EL (cell line): ENCODE measurements at regions not wholly inside any gene's neighbourhood (a gene's known extent, or its start where the extent isn't known, plus 50 kb on each side); places are given as distances from the start of the nearest gene placed in this dataset.

Source experiments
- DNase-seq: peaks from one replicate; pipeline ENCODE4 v3.0.0-alpha.2; 2016

GRCh38 chr20:57890202-57890800, 180.5 kb upstream of the PMEPA1 start:
- no peak for DNase-seq

GRCh38 chr20:57888591-57888990, 178.8 kb upstream of the PMEPA1 start:
- DNase-seq, result no peak

GRCh38 chr20:57884956-57885355, 175.1 kb upstream of the PMEPA1 start:
- DNase-seq, result no peak

- no peak for DNase-seq
Observed at GRCh38 chr20:57883761-57884160, 173.9 kb upstream of the PMEPA1 start.

- DNase-seq, result no peak
Observed at GRCh38 chr20:57883224-57883623, 173.4 kb upstream of the PMEPA1 start.

GRCh38 chr20:57882451-57883161, 172.8 kb upstream of the PMEPA1 start:
- DNase-seq, result peak; percentile 26

- DNase-seq, result no peak
Observed at GRCh38 chr20:57881466-57882385, 171.9 kb upstream of the PMEPA1 start.

- DNase-seq, result no peak
Observed at GRCh38 chr20:57880571-57880892, 170.7 kb upstream of the PMEPA1 start.

- DNase-seq, result no peak
Observed at GRCh38 chr20:57879779-57880570, 170.2 kb upstream of the PMEPA1 start.

GRCh38 chr20:57879437-57879778, 169.6 kb upstream of the PMEPA1 start:
- no peak for DNase-seq

- no peak for DNase-seq
Observed at GRCh38 chr20:57878786-57879424, 169.1 kb upstream of the PMEPA1 start.

GRCh38 chr20:57877995-57878394, 168.2 kb upstream of the PMEPA1 start:
- no peak for DNase-seq

- no peak for DNase-seq
Observed at GRCh38 chr20:57877131-57877824, 167.5 kb upstream of the PMEPA1 start.

GRCh38 chr20:57876163-57876562, 166.3 kb upstream of the PMEPA1 start:
- no peak for DNase-seq

- no peak for DNase-seq
Observed at GRCh38 chr20:57874141-57874540, 164.3 kb upstream of the PMEPA1 start.

- no peak for DNase-seq
Observed at GRCh38 chr20:57872816-57873409, 163.1 kb upstream of the PMEPA1 start.

- DNase-seq, result no peak
Observed at GRCh38 chr20:57871237-57871632, 161.4 kb upstream of the PMEPA1 start.

GRCh38 chr20:57870597-57871236, 160.9 kb upstream of the PMEPA1 start:
- no peak for DNase-seq

GRCh38 chr20:57869951-57870315, 160.1 kb upstream of the PMEPA1 start:
- no peak for DNase-seq

- no peak for DNase-seq
Observed at GRCh38 chr20:57869291-57869950, 159.6 kb upstream of the PMEPA1 start.

- no peak for DNase-seq
Observed at GRCh38 chr20:57868310-57868709, 158.5 kb upstream of the PMEPA1 start.
